22Rv1 (cell line): ENCODE measurements at regions not wholly inside any gene's neighbourhood (a gene's known extent, or its start where the extent isn't known, plus 50 kb on each side); places are given as distances from the start of the nearest gene placed in this dataset.

ENCODE experiments used
- CTCF ChIP-seq: fragments of 450-650 bp; IDR thresholded peaks from 2 replicates; pipeline ENCODE4 v1.5.1; 2017; ENCODE audit warnings: mild to moderate bottlenecking
- ZFX ChIP-seq: fragments of 450-650 bp; IDR thresholded peaks from 2 replicates; pipeline ENCODE4 v1.6.1; 2017; ENCODE audit warnings: antibody characterized with exemption, borderline replicate concordance

- TF ChIP-seq ZFX (no peak), CTCF (no peak)
Measured at GRCh38 chr2:144081272-144081671, 438.6 kb downstream of the ZEB2 start.
